ENCODE measurements at regions not wholly inside any gene's neighbourhood (a gene's known extent, or its start where the extent isn't known, plus 50 kb on each side); places are given as distances from the start of the nearest gene placed in this dataset.
A peak's percentile ranks its signal among the peaks of the same experiment; 100 is the strongest.

GRCh38 chr20:54339093-54339492, 131.2 kb downstream of the PFDN4 start:
- DNase-seq (ENCODE audit: low read depth), result no peak
- TF ChIP-seq, protein P1, sequence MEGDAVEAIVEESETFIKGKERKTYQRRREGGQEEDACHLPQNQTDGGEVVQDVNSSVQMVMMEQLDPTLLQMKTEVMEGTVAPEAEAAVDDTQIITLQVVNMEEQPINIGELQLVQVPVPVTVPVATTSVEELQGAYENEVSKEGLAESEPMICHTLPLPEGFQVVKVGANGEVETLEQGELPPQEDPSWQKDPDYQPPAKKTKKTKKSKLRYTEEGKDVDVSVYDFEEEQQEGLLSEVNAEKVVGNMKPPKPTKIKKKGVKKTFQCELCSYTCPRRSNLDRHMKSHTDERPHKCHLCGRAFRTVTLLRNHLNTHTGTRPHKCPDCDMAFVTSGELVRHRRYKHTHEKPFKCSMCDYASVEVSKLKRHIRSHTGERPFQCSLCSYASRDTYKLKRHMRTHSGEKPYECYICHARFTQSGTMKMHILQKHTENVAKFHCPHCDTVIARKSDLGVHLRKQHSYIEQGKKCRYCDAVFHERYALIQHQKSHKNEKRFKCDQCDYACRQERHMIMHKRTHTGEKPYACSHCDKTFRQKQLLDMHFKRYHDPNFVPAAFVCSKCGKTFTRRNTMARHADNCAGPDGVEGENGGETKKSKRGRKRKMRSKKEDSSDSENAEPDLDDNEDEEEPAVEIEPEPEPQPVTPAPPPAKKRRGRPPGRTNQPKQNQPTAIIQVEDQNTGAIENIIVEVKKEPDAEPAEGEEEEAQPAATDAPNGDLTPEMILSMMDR (IDR thresholded peaks at IDR 0.05; ENCODE audit: low read depth, low read length, missing control alignments), result no peak
- in situ Hi-C loops (cut with HindIII; ENCODE audit: low sequenced_read_pairs), result no loop called here
- no peak overlapping the region for H3K4me3 ChIP-seq (ENCODE audit: low read depth, low read length)

DNA sequence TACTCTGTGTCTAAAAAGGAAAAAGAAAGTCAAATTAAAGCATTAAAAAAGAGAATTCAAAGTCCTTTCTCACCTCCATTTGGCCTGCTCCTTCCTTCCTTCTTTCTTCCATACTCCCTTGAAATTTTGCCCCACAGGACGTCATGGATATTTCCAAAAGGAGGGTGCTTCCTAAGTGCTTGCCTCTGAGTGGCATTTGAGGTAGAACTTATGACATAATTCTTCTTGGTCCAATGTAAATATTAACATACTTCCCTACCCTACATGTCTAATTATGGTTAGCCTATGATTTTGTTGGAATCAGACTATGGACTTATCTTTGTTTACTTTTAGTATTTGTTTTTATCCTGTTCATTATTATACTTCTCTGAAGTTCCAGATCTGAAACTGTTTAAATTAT, 132.3 kb downstream of the PFDN4 start:
- TF ChIP-seq, protein P1 (IDR thresholded peaks at IDR 0.05; ENCODE audit: low read depth, low read length, missing control alignments), result no peak
- no peak overlapping the region for H3K4me3 ChIP-seq (ENCODE audit: low read depth, low read length)
- no peak for DNase-seq (ENCODE audit: low read depth)
- in situ Hi-C loops (cut with HindIII; ENCODE audit: low sequenced_read_pairs), result loop anchor here (5.0 kb wide), 1 partner anchor 77 kb away; no protein-coding TSS in a partner anchor

DNA sequence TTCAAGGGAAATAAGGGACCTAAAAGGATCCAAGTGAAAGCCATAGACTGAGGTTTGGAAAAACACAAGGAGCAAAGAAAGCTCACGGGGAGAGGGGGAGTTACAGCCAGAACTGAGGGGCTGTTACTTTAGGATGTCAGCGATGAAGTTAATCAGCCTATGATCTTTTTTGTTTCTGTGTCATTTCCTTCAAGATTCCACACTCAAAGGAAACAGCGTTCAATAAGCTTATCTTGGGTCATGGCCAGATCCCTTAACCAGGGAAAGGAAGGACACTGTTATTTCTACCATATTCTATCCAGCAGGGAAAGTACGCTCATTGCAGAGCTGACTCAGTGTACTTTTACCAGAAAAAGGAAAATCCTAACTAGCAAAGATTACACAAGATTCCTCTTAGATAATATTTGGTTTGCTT, 132.8 kb downstream of the PFDN4 start:
- H3K4me3 ChIP-seq (ENCODE audit: low read depth, low read length), result no peak overlapping the region
- peak; percentile 60 for DNase-seq (ENCODE audit: low read depth)
- in situ Hi-C loops (cut with HindIII; ENCODE audit: low sequenced_read_pairs), result loop anchor here (5.0 kb wide), 1 partner anchor 77 kb away; no protein-coding TSS in a partner anchor
- TF ChIP-seq, protein P1 (IDR thresholded peaks at IDR 0.05; ENCODE audit: low read depth, low read length, missing control alignments), result no peak

DNA sequence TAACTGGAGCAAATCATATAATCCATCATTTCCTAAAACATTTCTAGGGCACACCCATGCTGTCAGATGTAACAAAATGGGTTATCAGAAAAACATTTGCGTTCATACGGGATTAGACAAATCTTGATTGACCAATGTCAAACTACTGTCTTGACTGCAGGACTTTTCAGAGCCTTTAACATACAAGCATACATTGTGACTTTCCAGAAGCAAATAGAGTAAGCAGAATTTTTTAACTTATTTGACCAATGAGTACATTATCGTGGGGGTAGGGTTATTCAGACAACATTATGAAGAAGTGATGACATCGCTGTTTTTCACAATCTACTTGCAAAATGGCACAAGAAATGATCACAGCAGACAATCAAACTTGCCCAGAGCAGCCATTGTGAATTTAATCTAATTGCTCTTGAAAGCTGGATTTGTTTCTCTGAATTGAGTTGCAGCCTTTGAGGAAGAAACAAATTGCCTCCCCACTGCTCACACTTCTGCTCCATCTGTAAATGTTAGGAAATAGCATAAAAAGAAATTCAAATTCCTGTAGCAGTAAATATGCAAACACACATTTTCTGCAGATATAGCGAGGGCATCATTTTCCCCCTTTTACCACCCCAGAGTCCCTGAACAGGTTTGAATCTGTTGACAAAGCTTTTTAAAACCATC, 133.0 kb upstream of the DOK5 start:
- TF ChIP-seq, protein P1 (IDR thresholded peaks at IDR 0.05; ENCODE audit: low read depth, low read length, missing control alignments), result no peak
- H3K4me3 ChIP-seq (ENCODE audit: low read depth, low read length), result no peak overlapping the region
- in situ Hi-C loops (cut with HindIII; ENCODE audit: low sequenced_read_pairs), result loop anchor here (5.0 kb wide), 1 partner anchor 75 kb away; no protein-coding TSS in a partner anchor
- no peak for DNase-seq (ENCODE audit: low read depth)

DNA sequence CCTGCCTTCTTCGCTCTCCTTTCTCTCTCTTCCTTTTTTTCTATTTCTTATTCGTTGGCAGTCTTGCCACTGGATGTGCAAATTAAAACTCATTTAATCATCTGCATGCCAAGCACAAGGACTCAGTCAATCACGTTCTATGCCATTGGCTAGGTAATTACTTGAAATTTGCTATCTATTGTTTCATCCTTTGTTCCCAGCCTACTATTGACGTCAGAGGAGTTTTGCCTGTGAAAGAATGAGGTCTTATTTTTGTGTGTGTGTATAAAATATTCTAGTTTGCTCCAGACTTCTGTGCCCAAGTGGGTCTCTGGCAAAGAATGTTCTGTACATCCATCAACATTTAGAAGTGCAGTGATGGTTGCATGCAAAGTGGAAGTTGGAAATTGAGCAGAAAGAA, 132.3 kb upstream of the DOK5 start:
- in situ Hi-C loops (cut with HindIII; ENCODE audit: low sequenced_read_pairs), result loop anchor here (5.0 kb wide), 1 partner anchor 74 kb away; no protein-coding TSS in a partner anchor
- no peak overlapping the region for H3K4me3 ChIP-seq (ENCODE audit: low read depth, low read length)
- no peak for DNase-seq (ENCODE audit: low read depth)
- TF ChIP-seq, protein P1 (IDR thresholded peaks at IDR 0.05; ENCODE audit: low read depth, low read length, missing control alignments), result no peak

- no peak for DNase-seq (ENCODE audit: low read depth)
- TF ChIP-seq, protein P1 (IDR thresholded peaks at IDR 0.05; ENCODE audit: low read depth, low read length, missing control alignments), result no peak
- H3K4me3 ChIP-seq (ENCODE audit: low read depth, low read length), result no peak overlapping the region
- in situ Hi-C loops (cut with HindIII; ENCODE audit: low sequenced_read_pairs), result loop anchor here (5.0 kb wide), 1 partner anchor 74 kb away; no protein-coding TSS in a partner anchor
These were observed 131.8 kb upstream of the DOK5 start for GRCh38 chr20:54343634-54344033.
